GM12864 (cell line): ENCODE measurements at regions not wholly inside any gene's neighbourhood (a gene's known extent, or its start where the extent isn't known, plus 50 kb on each side); places are given as distances from the start of the nearest gene placed in this dataset.

ENCODE experiments used
- DNase-seq: peaks from one replicate; pipeline ENCODE4 v3.0.0-alpha.2; 2011; ENCODE audit warnings: low read depth
- H3K4me3 ChIP-seq: 2 replicates; pipeline ENCODE4 v1.5.1; 2011; ENCODE audit warnings: mild to moderate bottlenecking, low read depth, low read length, control low read depth
- TF ChIP-seq, protein P1 (sequence below): IDR thresholded peaks from 2 replicates; pipeline ENCODE4 v1.5.1; 2011; ENCODE audit warnings: low read depth, mild to moderate bottlenecking, moderate library complexity, low read length, control low read depth, inconsistent platforms; ENCODE audit errors: missing control alignments

DNA sequence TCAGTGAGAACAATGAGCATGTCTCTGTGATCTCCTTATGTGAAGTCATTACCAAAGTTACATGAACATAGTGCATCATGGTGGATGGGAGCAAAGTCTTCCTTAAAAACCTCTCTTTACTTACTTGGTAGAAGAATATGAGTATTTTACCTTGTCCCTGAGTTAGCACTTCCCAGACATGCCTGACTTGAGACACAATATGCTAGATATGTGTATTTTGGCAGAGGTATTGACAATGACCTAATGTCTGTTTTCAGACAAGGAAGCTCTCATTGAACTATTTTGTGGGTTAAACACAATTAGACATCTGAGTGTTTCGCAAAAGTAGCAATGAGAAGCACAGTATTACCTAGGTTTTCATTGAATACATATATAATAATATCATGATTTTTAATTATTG, 99.1 kb upstream of the MC4R start:
- TF ChIP-seq, protein P1, sequence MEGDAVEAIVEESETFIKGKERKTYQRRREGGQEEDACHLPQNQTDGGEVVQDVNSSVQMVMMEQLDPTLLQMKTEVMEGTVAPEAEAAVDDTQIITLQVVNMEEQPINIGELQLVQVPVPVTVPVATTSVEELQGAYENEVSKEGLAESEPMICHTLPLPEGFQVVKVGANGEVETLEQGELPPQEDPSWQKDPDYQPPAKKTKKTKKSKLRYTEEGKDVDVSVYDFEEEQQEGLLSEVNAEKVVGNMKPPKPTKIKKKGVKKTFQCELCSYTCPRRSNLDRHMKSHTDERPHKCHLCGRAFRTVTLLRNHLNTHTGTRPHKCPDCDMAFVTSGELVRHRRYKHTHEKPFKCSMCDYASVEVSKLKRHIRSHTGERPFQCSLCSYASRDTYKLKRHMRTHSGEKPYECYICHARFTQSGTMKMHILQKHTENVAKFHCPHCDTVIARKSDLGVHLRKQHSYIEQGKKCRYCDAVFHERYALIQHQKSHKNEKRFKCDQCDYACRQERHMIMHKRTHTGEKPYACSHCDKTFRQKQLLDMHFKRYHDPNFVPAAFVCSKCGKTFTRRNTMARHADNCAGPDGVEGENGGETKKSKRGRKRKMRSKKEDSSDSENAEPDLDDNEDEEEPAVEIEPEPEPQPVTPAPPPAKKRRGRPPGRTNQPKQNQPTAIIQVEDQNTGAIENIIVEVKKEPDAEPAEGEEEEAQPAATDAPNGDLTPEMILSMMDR: no peak
- DNase-seq: no peak
- H3K4me3 ChIP-seq: no peak overlapping the region

DNA sequence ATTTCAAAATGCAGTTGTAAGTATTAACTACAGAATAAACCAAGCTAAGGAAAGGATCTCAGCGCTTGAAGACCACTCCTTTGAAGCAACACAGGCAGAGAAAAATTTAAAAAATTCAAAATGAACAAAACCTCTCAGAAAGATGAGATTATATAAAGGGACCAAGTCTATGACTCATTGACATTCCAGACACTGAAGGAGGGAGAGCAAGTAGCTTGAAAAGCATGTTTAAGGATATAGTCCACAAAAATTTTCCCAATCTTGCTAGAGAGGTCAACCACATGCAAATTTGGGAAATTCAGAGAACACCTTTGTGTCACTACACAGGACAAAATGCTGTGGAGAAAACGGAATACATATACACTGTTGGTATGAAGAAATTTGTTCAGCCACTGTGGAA, 112.6 kb upstream of the MC4R start:
- DNase-seq: no peak
- H3K4me3 ChIP-seq: no peak overlapping the region
- TF ChIP-seq, protein P1: no peak

DNA sequence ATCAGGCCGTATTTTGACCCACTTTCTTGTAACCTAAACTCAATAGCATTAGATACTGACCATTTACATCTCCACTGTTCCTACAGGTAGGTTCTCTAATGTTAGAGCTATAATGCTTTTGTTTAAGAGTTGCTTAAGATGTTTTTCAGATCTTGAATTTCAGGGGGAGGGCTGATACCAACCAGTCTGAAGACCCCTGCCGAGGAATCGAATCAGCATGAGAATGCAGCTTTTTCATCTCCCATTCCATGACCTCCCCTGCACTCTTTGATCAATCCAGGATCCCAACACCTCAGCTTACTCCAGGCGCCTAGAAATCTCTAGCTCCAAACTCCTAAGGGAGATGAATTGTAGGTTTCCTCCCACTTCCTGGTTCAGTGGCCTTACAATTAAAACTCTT, 120.5 kb upstream of the MC4R start:
- H3K4me3 ChIP-seq: no peak overlapping the region
- DNase-seq: no peak
- TF ChIP-seq, protein P1: no peak

DNA sequence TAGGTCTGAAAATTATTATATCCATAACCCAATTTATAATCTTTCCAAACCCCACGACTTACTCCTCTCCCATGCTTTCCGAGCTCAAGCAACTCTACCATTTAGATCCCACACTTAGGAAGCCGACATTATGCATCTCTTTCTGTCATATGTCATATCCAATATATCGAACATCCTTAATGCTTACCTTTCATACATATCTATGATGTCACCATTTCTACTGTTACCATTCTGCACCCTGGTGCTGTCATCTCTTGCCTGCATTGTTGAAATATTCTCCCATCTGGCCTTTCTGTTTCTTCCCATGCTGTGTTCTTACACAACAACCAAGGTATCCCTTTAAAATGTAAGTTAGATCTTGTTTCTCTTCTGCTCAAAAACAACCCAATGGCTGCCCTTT, 127.1 kb upstream of the MC4R start:
- TF ChIP-seq, protein P1: no peak
- no peak for DNase-seq

DNA sequence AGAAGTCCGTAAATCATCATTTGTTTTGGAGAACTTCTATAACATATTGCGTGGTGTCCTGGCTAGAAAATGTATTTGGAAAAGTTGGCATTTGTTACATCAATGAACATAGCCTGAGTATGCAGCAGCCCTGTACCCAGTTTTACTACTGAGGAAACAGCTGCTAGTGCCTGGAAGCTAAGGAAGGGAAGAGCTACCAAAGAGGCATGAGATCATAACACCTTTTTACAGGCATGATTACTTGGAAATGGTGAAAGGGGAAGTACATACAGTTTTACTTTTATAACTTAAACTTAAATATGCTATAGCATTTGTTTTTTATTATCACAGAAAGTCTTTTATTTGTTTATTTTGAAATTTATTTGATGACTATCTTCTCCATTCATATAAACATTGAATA, 128.4 kb upstream of the MC4R start:
- DNase-seq: no peak
- H3K4me3 ChIP-seq: no peak overlapping the region
- TF ChIP-seq, protein P1: no peak

More for the DNA sequence above, 127.1 kb upstream of the MC4R start:
- H3K4me3 ChIP-seq: no peak overlapping the region

DNA sequence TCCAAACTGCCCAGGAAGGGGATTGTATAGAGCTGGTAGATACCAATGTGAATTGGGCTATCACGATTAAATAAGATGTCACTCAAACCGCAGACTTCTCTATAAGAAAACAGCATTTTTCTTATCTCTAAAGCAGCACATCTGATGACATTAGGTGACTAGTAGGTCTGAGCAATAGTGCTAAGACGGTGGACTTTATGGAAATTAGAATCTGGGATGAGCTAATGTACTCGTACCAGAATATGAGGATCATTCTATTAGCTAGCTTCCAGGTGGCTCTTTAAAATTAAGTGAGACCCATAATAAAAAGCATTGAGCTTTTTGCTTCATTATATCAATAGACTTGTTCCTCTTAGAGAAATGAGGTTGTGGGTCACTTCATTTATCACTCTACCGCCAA, 130.0 kb upstream of the MC4R start:
- H3K4me3 ChIP-seq: no peak overlapping the region
- TF ChIP-seq, protein P1: no peak
- no peak for DNase-seq

DNA sequence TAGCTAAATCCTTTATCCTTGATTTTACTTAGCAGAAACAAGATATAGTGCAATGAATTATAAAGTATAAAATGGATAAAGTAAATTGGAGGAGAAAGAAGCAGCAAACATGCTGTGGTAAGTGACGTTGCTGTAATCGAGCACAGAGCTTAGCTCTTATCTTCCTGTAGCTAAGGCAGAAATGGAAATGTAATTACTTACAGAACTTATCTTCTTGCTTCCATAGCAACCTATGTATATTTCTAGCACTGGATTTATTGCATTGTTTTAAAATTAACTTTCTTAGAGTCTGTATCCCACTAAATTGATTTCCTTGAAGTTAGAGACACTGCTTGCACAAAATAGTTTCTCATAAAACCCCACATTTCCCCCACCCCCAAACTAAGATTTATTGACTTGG, 130.6 kb upstream of the MC4R start:
- TF ChIP-seq, protein P1: no peak
- no peak overlapping the region for H3K4me3 ChIP-seq
- no peak for DNase-seq
